HCT116 (cell line): ENCODE measurements at regions not wholly inside any gene's neighbourhood (a gene's known extent, or its start where the extent isn't known, plus 50 kb on each side); places are given as distances from the start of the nearest gene placed in this dataset.

ENCODE experiments used
- POLR2A ChIP-seq: IDR thresholded peaks from 2 replicates; pipeline ENCODE4 v1.7.0; 2011; ENCODE audit warnings: borderline replicate concordance; ENCODE audit not compliant: insufficient read depth, insufficient read length; ENCODE audit errors: extremely low read depth
- POLR2AphosphoS5 ChIP-seq: IDR thresholded peaks from 2 replicates; pipeline ENCODE4 v1.6.1; 2011; ENCODE audit warnings: mild to moderate bottlenecking, low read depth, low read length, moderate library complexity
- TCF7L2 ChIP-seq: IDR thresholded peaks from 2 replicates; pipeline ENCODE4 v1.7.0; 2011; ENCODE audit warnings: borderline replicate concordance, inconsistent platforms; ENCODE audit not compliant: insufficient read depth, insufficient read length; ENCODE audit errors: extremely low read depth
- YY1 ChIP-seq: IDR thresholded peaks from 2 replicates; pipeline ENCODE4 v1.6.1; 2011; ENCODE audit warnings: low read length, low read depth, moderate library complexity, mild to moderate bottlenecking; ENCODE audit not compliant: insufficient replicate concordance; ENCODE audit errors: extremely low read depth
- TF ChIP-seq, protein P1 (sequence below), 3 experiments: fragments of 200-600 bp in 1 of 3; sonication (generic) in 1 of 3; IDR thresholded peaks in 2 of 3; conservative IDR thresholded peaks in 1 of 3; 2 replicates each; pipeline ENCODE4 v1.5.1; 2012 to 2017; ENCODE audit warnings: low read depth in 2 of 3, low read length in 2 of 3, antibody characterized with exemption in 1 of 3, borderline replicate concordance in 1 of 3, control low read depth in 1 of 3, mild to moderate bottlenecking in 1 of 3, mixed read lengths in 1 of 3, mixed run types in 1 of 3, moderate library complexity in 1 of 3; ENCODE audit not compliant: insufficient read depth in 1 of 3

DNA sequence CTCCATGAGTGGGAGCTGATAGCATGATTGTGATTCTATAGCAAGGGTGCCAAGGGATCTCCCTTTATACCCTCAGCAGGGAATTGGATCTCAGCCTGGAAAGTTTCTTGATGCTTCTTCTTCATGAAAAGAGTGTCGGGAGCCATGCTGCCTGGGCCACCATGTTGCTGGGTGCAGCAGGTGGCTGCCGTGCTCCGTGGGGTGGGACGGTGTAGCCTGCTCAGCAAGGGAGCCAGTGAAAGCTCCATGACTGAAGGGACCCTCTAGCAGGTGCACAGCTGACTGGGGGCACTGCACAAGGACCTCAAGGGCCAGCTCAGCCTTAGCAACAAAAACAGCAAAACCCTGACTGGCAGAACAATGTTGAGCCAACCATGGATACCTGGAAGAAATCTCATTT lies 368.9 kb upstream of the HS6ST1 start:
- TF ChIP-seq, protein P1, sequence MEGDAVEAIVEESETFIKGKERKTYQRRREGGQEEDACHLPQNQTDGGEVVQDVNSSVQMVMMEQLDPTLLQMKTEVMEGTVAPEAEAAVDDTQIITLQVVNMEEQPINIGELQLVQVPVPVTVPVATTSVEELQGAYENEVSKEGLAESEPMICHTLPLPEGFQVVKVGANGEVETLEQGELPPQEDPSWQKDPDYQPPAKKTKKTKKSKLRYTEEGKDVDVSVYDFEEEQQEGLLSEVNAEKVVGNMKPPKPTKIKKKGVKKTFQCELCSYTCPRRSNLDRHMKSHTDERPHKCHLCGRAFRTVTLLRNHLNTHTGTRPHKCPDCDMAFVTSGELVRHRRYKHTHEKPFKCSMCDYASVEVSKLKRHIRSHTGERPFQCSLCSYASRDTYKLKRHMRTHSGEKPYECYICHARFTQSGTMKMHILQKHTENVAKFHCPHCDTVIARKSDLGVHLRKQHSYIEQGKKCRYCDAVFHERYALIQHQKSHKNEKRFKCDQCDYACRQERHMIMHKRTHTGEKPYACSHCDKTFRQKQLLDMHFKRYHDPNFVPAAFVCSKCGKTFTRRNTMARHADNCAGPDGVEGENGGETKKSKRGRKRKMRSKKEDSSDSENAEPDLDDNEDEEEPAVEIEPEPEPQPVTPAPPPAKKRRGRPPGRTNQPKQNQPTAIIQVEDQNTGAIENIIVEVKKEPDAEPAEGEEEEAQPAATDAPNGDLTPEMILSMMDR (IDR thresholded peaks at IDR 0.05 in 2 of 3, conservative IDR thresholded peaks at IDR 0.05 in 1 of 3; ENCODE audit: borderline replicate concordance in 1 of 3, insufficient read depth in 1 of 3, low read depth in 2 of 3, low read length in 2 of 3) = no peak
- TF ChIP-seq POLR2AphosphoS5 (no peak), YY1 (no peak), TCF7L2 (no peak), POLR2A (no peak)
